ENCODE measurements at regions not wholly inside any gene's neighbourhood (a gene's known extent, or its start where the extent isn't known, plus 50 kb on each side); places are given as distances from the start of the nearest gene placed in this dataset.

DNA sequence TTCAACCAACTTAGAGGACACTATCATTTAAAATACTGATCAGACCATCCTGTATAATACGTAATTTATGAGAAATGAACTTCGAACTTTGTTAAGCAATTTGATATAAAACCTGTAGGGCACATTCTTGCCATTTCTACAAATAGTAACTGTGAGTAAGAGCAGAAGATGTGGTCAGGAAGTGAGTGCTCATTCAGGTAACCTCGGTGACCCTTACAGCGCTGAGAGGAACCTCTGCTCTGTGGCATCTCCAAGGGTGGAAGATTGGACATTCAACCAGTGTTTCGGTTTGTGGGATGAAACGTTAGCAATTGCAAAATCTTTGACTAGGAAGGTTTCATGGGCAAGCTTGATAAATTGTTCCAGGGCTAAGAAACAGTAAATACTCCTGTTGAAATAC is 194.8 kb upstream of the IRX2 start:
- Mint-ChIP-seq H3K4me1 (no peaks in the 10 kb centered on the region), H3K36me3 (ENCODE audit: low read depth) (no peaks in the 10 kb centered on the region), H3K27ac (no peak overlapping the region), H3K27me3 (ENCODE audit: low read depth, poor library complexity) (peaks cover 7% of the 10 kb centered on the region), H3K9me3 (peaks cover 27% of the 10 kb centered on the region), H3K4me3 (no peak overlapping the region)
- DNase-seq: no peak
- TF ChIP-seq, protein P1, sequence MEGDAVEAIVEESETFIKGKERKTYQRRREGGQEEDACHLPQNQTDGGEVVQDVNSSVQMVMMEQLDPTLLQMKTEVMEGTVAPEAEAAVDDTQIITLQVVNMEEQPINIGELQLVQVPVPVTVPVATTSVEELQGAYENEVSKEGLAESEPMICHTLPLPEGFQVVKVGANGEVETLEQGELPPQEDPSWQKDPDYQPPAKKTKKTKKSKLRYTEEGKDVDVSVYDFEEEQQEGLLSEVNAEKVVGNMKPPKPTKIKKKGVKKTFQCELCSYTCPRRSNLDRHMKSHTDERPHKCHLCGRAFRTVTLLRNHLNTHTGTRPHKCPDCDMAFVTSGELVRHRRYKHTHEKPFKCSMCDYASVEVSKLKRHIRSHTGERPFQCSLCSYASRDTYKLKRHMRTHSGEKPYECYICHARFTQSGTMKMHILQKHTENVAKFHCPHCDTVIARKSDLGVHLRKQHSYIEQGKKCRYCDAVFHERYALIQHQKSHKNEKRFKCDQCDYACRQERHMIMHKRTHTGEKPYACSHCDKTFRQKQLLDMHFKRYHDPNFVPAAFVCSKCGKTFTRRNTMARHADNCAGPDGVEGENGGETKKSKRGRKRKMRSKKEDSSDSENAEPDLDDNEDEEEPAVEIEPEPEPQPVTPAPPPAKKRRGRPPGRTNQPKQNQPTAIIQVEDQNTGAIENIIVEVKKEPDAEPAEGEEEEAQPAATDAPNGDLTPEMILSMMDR (IDR thresholded peaks at IDR 0.05): no peak

DNA sequence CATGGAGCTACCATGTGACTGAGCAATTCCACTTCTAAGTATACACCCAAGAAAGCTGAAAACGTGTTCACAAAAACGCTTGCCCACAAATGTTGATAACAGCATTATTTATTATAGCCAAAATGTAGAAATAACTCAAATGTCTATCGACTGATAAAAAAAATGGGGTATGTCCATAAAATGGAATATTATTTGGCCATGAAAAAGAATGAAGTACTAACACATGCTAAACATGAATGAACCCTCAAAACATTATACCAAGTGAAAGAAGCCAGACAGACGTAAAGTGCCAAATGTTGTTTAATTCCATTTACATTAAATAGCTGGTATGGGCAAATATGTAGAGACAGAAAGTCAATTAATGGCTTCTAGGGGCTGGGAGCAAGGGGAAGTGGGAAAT is 184.9 kb upstream of the IRX2 start:
- Mint-ChIP-seq H3K9me3 (peaks cover 19% of the 10 kb centered on the region), H3K27ac (no peak overlapping the region), H3K4me1 (no peaks in the 10 kb centered on the region), H3K27me3 (ENCODE audit: low read depth, poor library complexity) (peaks cover 3% of the 10 kb centered on the region), H3K4me3 (no peak overlapping the region), H3K36me3 (ENCODE audit: low read depth) (no peaks in the 10 kb centered on the region)
- TF ChIP-seq, protein P1 (IDR thresholded peaks at IDR 0.05): no peak
- DNase-seq: no peak

DNA sequence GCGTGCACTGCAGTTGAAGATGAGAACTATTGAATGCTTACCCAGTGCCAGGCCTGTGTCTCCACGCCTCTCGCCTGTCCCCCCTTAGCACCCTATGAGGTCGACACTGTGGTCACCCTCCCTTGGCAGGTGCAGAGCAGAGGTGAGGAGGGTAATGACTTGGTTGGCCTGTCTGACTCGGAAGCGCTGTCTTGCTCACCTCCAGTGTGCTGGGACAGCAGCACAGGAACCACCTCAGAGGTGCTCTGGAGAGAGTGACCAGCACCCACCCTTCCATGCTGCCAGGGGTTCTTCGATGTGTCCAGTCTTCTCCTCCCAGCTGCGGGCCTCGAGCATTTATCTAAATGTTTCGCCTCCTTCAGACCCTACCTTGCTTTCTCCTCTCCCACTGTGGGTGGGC is 178.3 kb upstream of the IRX2 start:
- Mint-ChIP-seq H3K4me1 (no peaks in the 10 kb centered on the region), H3K36me3 (ENCODE audit: low read depth) (no peaks in the 10 kb centered on the region), H3K27me3 (ENCODE audit: low read depth, poor library complexity) (peaks cover 13% of the 10 kb centered on the region), H3K27ac (no peak overlapping the region), H3K9me3 (peaks cover 6% of the 10 kb centered on the region), H3K4me3 (no peak overlapping the region)
- DNase-seq: no peak
- TF ChIP-seq, protein P1 (IDR thresholded peaks at IDR 0.05): no peak

DNA sequence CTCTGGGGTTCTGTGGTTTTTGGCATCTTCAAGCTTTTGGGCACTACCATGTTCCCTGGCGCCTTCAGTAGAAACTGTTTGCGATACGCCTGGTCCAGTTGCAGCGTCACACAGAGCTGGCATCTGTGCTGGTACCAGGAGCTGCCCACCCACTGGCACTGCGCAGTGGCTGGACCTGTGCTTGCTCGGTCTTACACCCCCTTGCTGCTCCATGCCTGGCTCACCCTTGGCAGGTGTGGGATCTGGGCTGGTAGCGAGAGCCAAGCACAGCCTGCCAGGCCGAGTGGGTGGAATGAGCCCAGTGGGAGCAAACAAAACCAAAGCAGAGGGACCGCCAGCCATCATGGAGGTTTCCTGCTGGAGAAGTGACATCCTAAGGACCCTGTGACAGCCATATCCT is 170.2 kb upstream of the IRX2 start:
- DNase-seq: no peak
- Mint-ChIP-seq H3K27me3 (ENCODE audit: low read depth, poor library complexity) (peaks cover 33% of the 10 kb centered on the region), H3K4me1 (no peaks in the 10 kb centered on the region)

DNA sequence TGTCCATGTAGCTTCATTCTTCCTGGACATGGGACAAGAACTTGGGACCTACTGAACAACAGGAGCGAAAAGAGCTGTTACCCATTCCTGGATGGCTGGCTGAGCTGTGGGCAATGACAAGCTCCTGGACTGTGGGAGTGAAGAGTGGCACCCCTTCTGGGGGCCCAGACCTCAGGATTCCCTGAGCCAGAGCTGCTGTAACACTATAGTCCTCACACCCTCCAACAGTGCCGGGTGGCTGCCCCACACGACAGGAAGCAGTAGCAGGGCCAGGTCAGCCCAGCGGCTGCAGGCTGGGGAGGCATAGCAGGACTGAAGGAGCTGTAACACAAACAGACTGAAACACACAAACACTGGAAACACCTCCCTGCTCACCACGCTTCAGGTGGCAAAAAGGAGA is 169.7 kb upstream of the IRX2 start:
- Mint-ChIP-seq H3K4me1 (no peaks in the 10 kb centered on the region), H3K9me3 (peaks cover 26% of the 10 kb centered on the region), H3K27me3 (ENCODE audit: low read depth, poor library complexity) (peaks cover 35% of the 10 kb centered on the region), H3K4me3 (no peak overlapping the region), H3K27ac (no peak overlapping the region), H3K36me3 (ENCODE audit: low read depth) (no peaks in the 10 kb centered on the region)
- TF ChIP-seq, protein P1 (IDR thresholded peaks at IDR 0.05): no peak
- DNase-seq: no peak

More for the DNA sequence above, 170.2 kb upstream of the IRX2 start:
- Mint-ChIP-seq H3K9me3 (peaks cover 26% of the 10 kb centered on the region), H3K4me3 (no peak overlapping the region), H3K27ac (no peak overlapping the region), H3K36me3 (ENCODE audit: low read depth) (no peaks in the 10 kb centered on the region)
- TF ChIP-seq, protein P1 (IDR thresholded peaks at IDR 0.05): no peak

DNA sequence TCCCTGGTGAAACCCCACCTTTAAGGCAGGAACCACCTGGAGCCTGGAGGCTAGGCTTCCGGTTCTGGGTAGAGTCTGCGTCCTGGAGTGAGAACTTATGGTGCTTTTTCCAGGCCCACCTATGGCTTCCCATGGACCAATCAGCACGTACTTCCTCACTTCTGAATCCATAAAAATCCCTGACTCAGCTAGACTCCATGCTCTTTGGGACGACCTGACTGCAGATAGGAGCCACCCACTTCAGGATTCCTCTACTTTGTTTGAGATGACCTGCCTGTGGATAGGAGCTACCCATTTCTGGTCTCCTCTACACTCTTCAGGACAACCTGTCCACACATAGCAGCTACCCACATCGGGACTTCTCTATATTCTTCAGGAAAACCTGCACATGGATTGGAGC is 168.8 kb upstream of the IRX2 start:
- no peak overlapping the region for H3K4me3 Mint-ChIP-seq
- no peaks in the 10 kb centered on the region for H3K36me3 Mint-ChIP-seq (ENCODE audit: low read depth)
- peaks cover 27% of the 10 kb centered on the region for H3K9me3 Mint-ChIP-seq
- no peaks in the 10 kb centered on the region for H3K4me1 Mint-ChIP-seq
- H3K27me3 Mint-ChIP-seq (ENCODE audit: low read depth, poor library complexity): peaks cover 44% of the 10 kb centered on the region
- DNase-seq: no peak
- no peak overlapping the region for H3K27ac Mint-ChIP-seq
- TF ChIP-seq, protein P1 (IDR thresholded peaks at IDR 0.05): no peak
